ENCODE measurements at regions not wholly inside any gene's neighbourhood (a gene's known extent, or its start where the extent isn't known, plus 50 kb on each side); places are given as distances from the start of the nearest gene placed in this dataset.

- Histone ChIP-seq H3K36me3 (no peaks in the 10 kb centered on the region), H3K27ac (replicated peaks in 1 of 4) (no peak overlapping the region), H3K9me3 (peaks cover 0 to 6% (median 0%) of the 10 kb centered on the region in 4 donors), H3K4me3 (no peak overlapping the region), H3K4me1 (peaks cover 0 to 24% (median 19%) of the 10 kb centered on the region in 4 donors), H3K27me3 (no peaks in the 10 kb centered on the region)
- intact Hi-C loops (cut with DNase I), result no loop called here
- TF ChIP-seq EP300 (IDR thresholded peaks at IDR 0.05) (no peak), POLR2AphosphoS5 (IDR thresholded peaks at IDR 0.05) (no peak)
- 92% methylated on average over 4 of the region's 6 CpGs for WGBS
- no peak for DNase-seq (ENCODE audit: extremely low spot score)
These were observed 114.9 kb downstream of the OAT start for GRCh38 chr10:124303662-124304418.

- intact Hi-C loops (cut with DNase I), result no loop called here
- Histone ChIP-seq H3K36me3 (no peaks in the 10 kb centered on the region), H3K27me3 (no peaks in the 10 kb centered on the region), H3K4me1 (peaks cover 0 to 24% (median 19%) of the 10 kb centered on the region in 4 donors), H3K27ac (replicated peaks in 1 of 4) (no peak overlapping the region), H3K9me3 (peaks cover 0 to 6% (median 0%) of the 10 kb centered on the region in 4 donors), H3K4me3 (no peak overlapping the region)
- WGBS, result 30% methylated on average over 6 of the region's 8 CpGs
- TF ChIP-seq POLR2A (IDR thresholded peaks at IDR 0.05; ENCODE audit: low read depth) (no peak), EP300 (IDR thresholded peaks at IDR 0.05) (no peak), CTCF (IDR thresholded peaks at IDR 0.05) (no peak), POLR2AphosphoS5 (IDR thresholded peaks at IDR 0.05) (no peak)
- no peak for DNase-seq (ENCODE audit: extremely low spot score)
These were observed 115.7 kb downstream of the OAT start for GRCh38 chr10:124302951-124303505.

GRCh38 chr10:124301736-124302135, 117.0 kb downstream of the OAT start:
- Histone ChIP-seq H3K4me3 (no peak overlapping the region), H3K9me3 (peaks cover 0 to 6% (median 0%) of the 10 kb centered on the region in 4 donors), H3K27me3 (no peaks in the 10 kb centered on the region), H3K36me3 (no peaks in the 10 kb centered on the region), H3K27ac (replicated peaks in 1 of 4) (no peak overlapping the region), H3K4me1 (peaks cover 0 to 24% (median 19%) of the 10 kb centered on the region in 4 donors)
- no peak for DNase-seq (ENCODE audit: extremely low spot score)
- intact Hi-C loops (cut with DNase I), result no loop called here
- 61% methylated on average over 7 of the region's 9 CpGs for WGBS
- TF ChIP-seq POLR2AphosphoS5 (IDR thresholded peaks at IDR 0.05), result no peak
- no peak for TF ChIP-seq CTCF (IDR thresholded peaks at IDR 0.05)
- TF ChIP-seq EP300 (IDR thresholded peaks at IDR 0.05), result no peak
- TF ChIP-seq POLR2A (IDR thresholded peaks at IDR 0.05; ENCODE audit: low read depth), result no peak

GRCh38 chr10:124300735-124301134, 118.0 kb downstream of the OAT start:
- 93% methylated on average over 5 of the region's 5 CpGs for WGBS
- Histone ChIP-seq H3K9me3 (peaks cover 0 to 6% (median 0%) of the 10 kb centered on the region in 4 donors), H3K4me3 (no peak overlapping the region), H3K36me3 (no peaks in the 10 kb centered on the region), H3K27me3 (no peaks in the 10 kb centered on the region), H3K27ac (replicated peaks in 1 of 4) (no peak overlapping the region), H3K4me1 (peaks cover 0 to 24% (median 22%) of the 10 kb centered on the region in 4 donors)
- intact Hi-C loops (cut with DNase I), result no loop called here
- no peak for TF ChIP-seq POLR2AphosphoS5 (IDR thresholded peaks at IDR 0.05)
- TF ChIP-seq POLR2A (IDR thresholded peaks at IDR 0.05; ENCODE audit: low read depth), result no peak
- TF ChIP-seq CTCF (IDR thresholded peaks at IDR 0.05), result no peak
- TF ChIP-seq EP300 (IDR thresholded peaks at IDR 0.05), result no peak
- no peak for DNase-seq (ENCODE audit: extremely low spot score)

- 96% methylated on average over 4 of the region's 6 CpGs for WGBS
- H3K27ac ChIP-seq (replicated peaks in 1 of 4), result no peak overlapping the region
- DNase-seq (ENCODE audit: extremely low spot score), result no peak
- peaks cover 0 to 6% (median 0%) of the 10 kb centered on the region in 4 donors for H3K9me3 ChIP-seq
- no peak for TF ChIP-seq POLR2AphosphoS5 (IDR thresholded peaks at IDR 0.05)
- TF ChIP-seq CTCF (IDR thresholded peaks at IDR 0.05), result no peak
- no peak for TF ChIP-seq EP300 (IDR thresholded peaks at IDR 0.05)
- TF ChIP-seq POLR2A (IDR thresholded peaks at IDR 0.05; ENCODE audit: low read depth), result no peak
- no peaks in the 10 kb centered on the region for H3K27me3 ChIP-seq
- H3K4me3 ChIP-seq, result no peak overlapping the region
- H3K4me1 ChIP-seq, result peaks cover 0 to 23% (median 22%) of the 10 kb centered on the region in 4 donors
- no peaks in the 10 kb centered on the region for H3K36me3 ChIP-seq
- intact Hi-C loops (cut with DNase I), result no loop called here
These were observed 118.5 kb downstream of the OAT start for GRCh38 chr10:124300224-124300623.

Data from esophagus muscularis mucosa (tissue), 4 donors.